HG02759 (cell line): ENCODE measurements at regions not wholly inside any gene's neighbourhood (a gene's known extent, or its start where the extent isn't known, plus 50 kb on each side); places are given as distances from the start of the nearest gene placed in this dataset.
"Not testable (repeated sequence)": the region's sequence is repeated elsewhere in the genome, so short reads cannot be mapped to it uniquely, and the experiment has no call there.

ENCODE experiments used
- ATAC-seq: cut with Tn5 transposase; IDR thresholded peaks from one replicate; pipeline ENCODE4 v1.9.1; 2021; ENCODE audit warnings: mild to moderate bottlenecking, moderate library complexity; ENCODE audit not compliant: unreplicated experiment

- ATAC-seq: no peak
These were observed 152.6 kb downstream of the RTL9 start for GRCh38 chrX:110511238-110511637.

GRCh38 chrX:110512341-110512740 is 153.7 kb downstream of the RTL9 start:
- ATAC-seq: no peak

- ATAC-seq: no peak
These were observed 155.9 kb downstream of the RTL9 start for GRCh38 chrX:110514509-110514908.

GRCh38 chrX:110519501-110519900 is 160.9 kb downstream of the RTL9 start:
- ATAC-seq: no peak

- ATAC-seq: no peak
These were observed 161.3 kb downstream of the RTL9 start for GRCh38 chrX:110519906-110520452.

GRCh38 chrX:110520652-110521051 is 162.0 kb downstream of the RTL9 start:
- not testable (repeated sequence) for ATAC-seq

GRCh38 chrX:110531873-110532580 is 173.4 kb downstream of the RTL9 start:
- no peak for ATAC-seq

GRCh38 chrX:110532581-110532931 is 173.9 kb downstream of the RTL9 start:
- no peak for ATAC-seq

- ATAC-seq: no peak
These were observed 178.2 kb downstream of the RTL9 start for GRCh38 chrX:110536816-110537215.

- no peak for ATAC-seq
These were observed 182.6 kb downstream of the RTL9 start for GRCh38 chrX:110541266-110541665.

GRCh38 chrX:110550854-110551253 is 192.2 kb downstream of the RTL9 start:
- not testable (repeated sequence) for ATAC-seq

- ATAC-seq: no peak
These were observed 199.2 kb downstream of the RTL9 start for GRCh38 chrX:110557864-110558263.

GRCh38 chrX:110558406-110558805 is 199.8 kb downstream of the RTL9 start:
- no peak for ATAC-seq

GRCh38 chrX:110561034-110561433 is 202.4 kb downstream of the RTL9 start:
- no peak for ATAC-seq

GRCh38 chrX:110563282-110563681 is 204.6 kb downstream of the RTL9 start:
- no peak for ATAC-seq

GRCh38 chrX:110568441-110568840 is 209.8 kb downstream of the RTL9 start:
- ATAC-seq: no peak

- ATAC-seq: no peak
These were observed 210.9 kb downstream of the RTL9 start for GRCh38 chrX:110569506-110569905.

GRCh38 chrX:110578270-110578669 is 217.3 kb downstream of the CHRDL1 start:
- no peak for ATAC-seq

- ATAC-seq: no peak
These were observed 211.5 kb downstream of the CHRDL1 start for GRCh38 chrX:110584083-110584482.

- no peak for ATAC-seq
These were observed 207.5 kb downstream of the CHRDL1 start for GRCh38 chrX:110588164-110588563.

GRCh38 chrX:110588853-110589252 is 206.8 kb downstream of the CHRDL1 start:
- ATAC-seq: no peak

GRCh38 chrX:110600745-110601310 is 194.8 kb downstream of the CHRDL1 start:
- ATAC-seq: no peak

GRCh38 chrX:110614596-110614995 is 181.0 kb downstream of the CHRDL1 start:
- no peak for ATAC-seq
